GM18498 (cell line): ENCODE measurements at regions not wholly inside any gene's neighbourhood (a gene's known extent, or its start where the extent isn't known, plus 50 kb on each side); places are given as distances from the start of the nearest gene placed in this dataset.

Experiments
- ATAC-seq: cut with Tn5 transposase; IDR thresholded peaks from one replicate; pipeline ENCODE4 v1.9.1; 2021; ENCODE audit warnings: mild to moderate bottlenecking, moderate library complexity; ENCODE audit not compliant: unreplicated experiment

DNA sequence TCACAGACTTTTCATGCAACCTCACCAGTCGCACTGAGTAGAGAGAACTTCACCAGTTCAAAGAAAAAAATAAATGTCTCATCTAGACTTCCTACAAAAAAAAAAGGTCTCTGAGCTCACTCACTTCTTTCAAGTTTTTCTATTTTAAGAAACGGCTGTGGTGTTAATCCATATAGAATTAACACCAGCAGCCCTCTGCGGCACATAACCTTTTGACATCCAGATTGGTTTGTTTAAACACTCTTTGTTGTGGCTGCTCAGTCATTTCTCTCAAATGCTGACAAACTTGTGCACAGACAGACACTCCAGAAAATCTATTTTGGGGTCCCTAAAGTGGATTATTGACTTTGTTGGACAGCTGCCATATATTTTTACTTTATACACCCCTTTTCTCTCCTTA is 874.9 kb downstream of the EFNB2 start:
- no peak for ATAC-seq

- ATAC-seq = no peak
These were observed 877.0 kb downstream of the EFNB2 start for GRCh38 chr13:105658431-105658830.

GRCh38 chr13:105655046-105655445 is 880.4 kb downstream of the EFNB2 start:
- no peak for ATAC-seq

GRCh38 chr13:105643966-105644365 is 891.5 kb downstream of the EFNB2 start:
- no peak for ATAC-seq

DNA sequence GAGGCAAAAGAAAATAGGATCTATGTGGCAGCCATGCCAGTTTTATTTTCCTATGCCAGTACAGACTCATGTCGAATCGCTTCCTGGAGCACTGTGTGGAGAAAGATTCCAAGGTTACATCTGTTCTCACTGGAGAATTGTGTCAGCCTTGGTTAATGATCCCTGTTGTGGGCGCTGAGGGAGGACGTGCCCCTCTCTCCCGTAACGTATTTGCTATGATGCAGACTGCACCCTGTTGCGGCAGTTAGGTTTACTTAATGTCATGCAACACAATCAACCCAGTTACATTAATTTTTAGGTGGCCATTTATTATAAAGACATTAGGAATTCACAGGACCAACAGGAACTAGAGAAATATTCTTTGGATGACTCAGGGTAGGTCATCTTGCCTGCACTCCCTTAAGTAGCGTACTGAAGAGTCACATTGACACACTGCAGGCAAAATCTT is 892.9 kb downstream of the EFNB2 start:
- ATAC-seq = no peak

GRCh38 chr13:105641121-105641520 is 894.3 kb downstream of the EFNB2 start:
- ATAC-seq = no peak

DNA sequence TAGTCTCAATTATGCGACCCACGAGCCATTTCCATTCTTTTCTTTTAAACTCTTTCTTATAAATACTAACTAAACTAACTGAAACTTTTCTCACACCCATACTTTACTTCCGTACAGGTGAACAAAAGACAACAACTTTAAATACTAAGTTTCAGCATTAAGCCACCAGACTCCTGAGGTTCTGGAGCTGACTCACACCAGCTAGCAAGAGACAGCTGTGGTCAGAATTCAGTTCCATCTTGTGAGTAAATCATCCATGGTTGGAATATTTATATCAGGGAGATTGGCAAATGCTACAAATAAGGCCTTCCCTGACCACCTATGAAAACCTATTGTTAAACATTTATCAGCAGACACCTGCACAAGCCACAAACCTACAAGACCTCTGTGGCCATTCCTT is 897.0 kb downstream of the EFNB2 start:
- ATAC-seq = no peak

GRCh38 chr13:105634059-105634458 is 901.4 kb downstream of the EFNB2 start:
- ATAC-seq = no peak

DNA sequence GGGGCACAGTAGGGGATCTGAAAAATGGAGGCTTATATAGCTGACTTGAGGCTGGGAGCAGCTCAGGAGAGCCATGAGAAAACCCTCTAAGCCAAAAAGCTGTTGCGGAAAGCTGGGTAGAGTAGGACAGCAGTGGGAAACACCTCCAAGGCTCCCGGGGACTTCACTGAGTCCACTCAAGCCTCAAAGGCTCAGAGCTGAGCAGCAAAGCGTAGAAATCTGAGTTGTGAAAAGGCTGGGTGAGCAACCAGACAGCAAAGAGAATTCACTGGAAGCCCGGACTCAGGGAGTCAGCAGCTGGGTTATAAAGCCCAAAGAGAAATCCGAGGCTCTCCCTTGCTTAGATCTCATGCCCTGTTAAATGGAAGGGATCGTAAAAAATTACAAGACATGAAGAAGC is 905.0 kb downstream of the EFNB2 start:
- ATAC-seq = no peak

DNA sequence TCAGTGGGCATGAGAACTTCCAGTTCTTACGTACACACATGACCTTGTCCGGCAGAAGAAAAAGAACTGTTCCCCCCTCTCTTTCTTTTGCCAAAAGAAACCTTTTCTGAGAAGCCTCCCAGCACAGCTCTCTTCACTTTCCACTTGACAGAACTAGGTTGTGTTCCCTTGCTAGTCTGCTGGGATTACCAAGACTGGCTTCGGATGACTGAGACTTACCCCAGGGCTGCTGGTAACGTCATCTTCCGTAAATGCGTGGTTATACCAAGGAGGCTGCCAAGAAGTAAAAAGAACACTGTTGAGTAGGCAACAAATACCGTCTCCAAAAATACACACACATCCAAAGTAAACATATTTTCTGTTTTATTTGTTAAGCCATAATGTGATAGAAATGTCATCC is 908.2 kb downstream of the EFNB2 start:
- ATAC-seq = no peak

- ATAC-seq = no peak
These were observed 909.8 kb downstream of the EFNB2 start for GRCh38 chr13:105625691-105626090.

DNA sequence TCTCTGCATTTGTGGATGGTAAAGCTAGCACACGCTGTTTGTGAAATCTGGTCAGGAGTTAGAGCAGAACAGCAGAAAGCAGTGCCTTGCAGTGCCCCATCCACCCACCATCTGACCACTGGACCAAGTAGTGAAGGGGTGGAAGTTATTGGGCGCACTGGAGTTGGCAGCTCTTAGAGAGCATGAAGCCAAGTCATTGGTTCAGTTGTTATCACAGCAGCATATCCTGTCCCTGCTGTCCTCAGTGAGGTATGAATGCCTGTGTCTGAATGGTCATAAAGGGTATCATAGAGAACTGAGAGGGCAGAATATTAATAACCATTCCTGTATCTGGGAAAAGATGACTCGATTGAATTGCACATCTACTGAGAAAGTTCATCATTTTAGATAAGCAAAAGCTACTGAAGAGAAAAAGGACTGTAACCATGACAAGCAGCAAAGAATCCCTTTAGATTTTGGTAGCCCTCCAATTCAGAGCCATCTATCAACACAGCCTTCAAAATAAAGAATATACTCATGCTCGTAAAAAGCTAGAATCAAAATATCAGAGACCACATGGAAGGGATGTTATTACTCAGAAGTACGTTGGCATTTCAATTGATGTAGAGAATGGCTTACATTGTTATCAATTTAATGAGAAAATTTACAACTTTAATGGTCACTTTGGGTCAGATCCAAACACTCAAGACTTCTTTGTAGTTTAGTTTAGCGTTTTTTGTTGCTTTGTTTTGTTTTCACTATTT is 919.0 kb downstream of the EFNB2 start:
- ATAC-seq = no peak

GRCh38 chr13:105612541-105612940 is 922.9 kb downstream of the EFNB2 start:
- no peak for ATAC-seq

DNA sequence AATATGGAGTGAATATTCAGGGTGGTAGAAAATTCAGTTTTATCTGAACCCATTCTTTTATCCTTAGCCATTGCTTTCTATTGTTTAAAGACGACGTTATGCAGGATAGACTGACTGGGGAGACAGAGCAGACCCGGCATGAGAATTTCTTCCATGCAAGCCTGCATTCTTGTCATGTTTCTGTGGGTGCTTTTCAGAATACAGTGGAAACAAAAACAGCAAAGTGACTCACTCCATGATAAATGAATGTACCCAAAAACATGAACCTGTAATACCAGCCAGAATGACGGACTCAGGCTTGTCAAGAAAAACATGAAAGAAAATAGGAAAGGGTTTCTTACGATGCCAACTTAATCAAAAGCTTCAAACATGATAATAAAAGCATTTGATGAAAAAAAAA is 924.0 kb downstream of the EFNB2 start:
- no peak for ATAC-seq

DNA sequence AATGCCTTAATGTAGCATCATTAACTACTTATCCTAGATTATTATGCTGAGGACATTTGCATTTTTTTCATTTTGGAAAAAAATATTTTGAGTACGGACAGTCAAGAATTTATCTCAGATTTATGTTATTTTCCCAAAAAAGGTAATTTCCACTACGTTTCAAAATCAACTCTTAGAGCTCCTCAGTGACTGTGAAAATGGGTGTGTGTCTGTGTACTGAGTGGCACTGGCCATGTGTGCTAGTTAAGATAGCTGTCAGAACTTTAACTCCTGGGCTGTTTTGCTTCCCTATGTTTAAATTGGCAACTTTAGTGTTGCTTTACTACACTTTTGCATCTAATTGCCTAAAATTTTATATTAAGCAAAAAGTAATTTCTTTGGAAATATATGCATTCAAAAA is 927.4 kb downstream of the EFNB2 start:
- no peak for ATAC-seq

DNA sequence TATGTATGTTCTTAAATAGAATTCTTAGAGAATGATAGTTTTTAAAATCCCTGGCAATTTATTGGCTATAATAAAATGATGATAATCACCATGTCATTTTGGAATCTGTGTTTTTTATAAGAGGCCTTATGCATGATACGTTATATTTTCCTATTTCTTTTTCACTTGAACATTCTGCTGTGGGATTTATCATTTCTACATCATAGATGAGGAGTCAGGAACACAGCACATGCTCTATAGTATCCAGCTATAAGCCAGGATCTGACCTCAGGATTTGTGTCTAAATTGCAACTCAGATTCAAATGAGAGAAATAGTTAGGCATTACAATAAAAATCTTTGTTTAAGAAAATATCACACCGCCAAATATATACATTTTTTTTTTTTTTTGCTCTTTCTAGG is 928.0 kb downstream of the EFNB2 start:
- ATAC-seq = no peak

- ATAC-seq = no peak
These were observed 928.4 kb downstream of the EFNB2 start for GRCh38 chr13:105607016-105607415.

- no peak for ATAC-seq
These were observed 932.3 kb downstream of the EFNB2 start for GRCh38 chr13:105602956-105603670.

DNA sequence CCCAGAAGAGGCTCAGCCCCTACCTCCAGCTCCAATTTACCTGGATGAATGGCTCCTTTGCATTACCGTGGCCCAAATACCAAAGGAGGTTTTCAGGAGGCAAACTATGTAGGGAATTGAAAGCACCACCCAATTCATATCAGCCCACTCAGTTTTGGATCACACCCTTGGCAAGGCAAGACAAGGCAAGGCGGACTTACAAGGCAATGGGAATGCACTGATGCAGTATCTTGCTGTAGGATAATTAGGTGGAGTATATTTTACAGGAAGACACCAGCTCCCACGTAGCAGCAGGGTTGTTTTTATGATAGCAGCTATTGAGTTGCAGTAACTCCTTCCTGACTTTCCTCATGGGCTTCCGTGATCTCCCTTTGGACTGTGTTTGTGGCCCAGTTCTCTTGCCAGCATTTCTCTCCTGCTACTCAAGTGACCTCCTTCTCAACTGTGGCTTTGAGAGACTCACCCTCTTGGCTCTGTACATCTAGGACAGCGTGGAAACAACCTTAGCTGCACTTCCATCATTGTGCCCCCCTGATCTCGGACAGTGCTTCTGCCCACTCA is 935.9 kb downstream of the EFNB2 start:
- no peak for ATAC-seq

- ATAC-seq = no peak
These were observed 936.9 kb downstream of the EFNB2 start for GRCh38 chr13:105598529-105598928.

GRCh38 chr13:105597573-105597972 is 937.9 kb downstream of the EFNB2 start:
- ATAC-seq = no peak

- ATAC-seq = no peak
These were observed 940.0 kb downstream of the EFNB2 start for GRCh38 chr13:105595471-105595870.
